Activated T-helper 1 cell treated with anti-CD3 and anti-CD28 coated beads, Interleukin-2, amount 50 U/mL, for 16 hours (primary cell): ENCODE measurements at regions not wholly inside any gene's neighbourhood (a gene's known extent, or its start where the extent isn't known, plus 50 kb on each side); places are given as distances from the start of the nearest gene placed in this dataset.

Experiments
- DNase-seq, 2 donors: peaks; one replicate each; pipeline ENCODE4 v3.0.0-alpha.2; 2020; ENCODE audit warnings: low read depth in 1 of 2, low spot score in 1 of 2

DNA sequence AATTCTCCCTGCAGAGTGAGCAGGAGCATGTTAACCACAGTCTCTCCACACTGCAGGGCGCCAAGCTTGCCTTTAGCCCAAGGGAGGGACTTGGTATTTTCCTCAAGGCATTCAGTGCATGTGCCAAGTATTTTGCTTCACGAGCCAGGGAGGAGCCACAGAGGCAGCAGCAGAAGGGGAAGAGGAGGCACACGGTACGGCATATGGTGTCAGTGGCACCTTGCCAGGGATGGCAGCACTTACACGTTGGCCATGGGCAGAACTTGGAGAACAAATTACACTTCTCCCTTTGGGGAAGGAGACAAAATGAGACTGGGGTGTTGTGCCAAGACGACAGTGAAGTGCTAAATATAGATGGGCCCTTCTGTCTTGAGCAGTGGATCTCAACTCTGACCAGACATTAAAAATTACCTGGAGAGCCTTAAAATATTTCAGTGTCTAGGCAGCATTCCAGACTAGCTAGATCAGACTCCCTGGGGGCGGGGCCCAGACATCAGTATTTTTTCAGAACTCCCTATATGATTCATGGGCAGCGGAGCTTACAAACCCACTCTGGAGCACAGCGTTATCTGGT lies 155.8 kb downstream of the DRD1 start:
- DNase-seq: no peak

DNA sequence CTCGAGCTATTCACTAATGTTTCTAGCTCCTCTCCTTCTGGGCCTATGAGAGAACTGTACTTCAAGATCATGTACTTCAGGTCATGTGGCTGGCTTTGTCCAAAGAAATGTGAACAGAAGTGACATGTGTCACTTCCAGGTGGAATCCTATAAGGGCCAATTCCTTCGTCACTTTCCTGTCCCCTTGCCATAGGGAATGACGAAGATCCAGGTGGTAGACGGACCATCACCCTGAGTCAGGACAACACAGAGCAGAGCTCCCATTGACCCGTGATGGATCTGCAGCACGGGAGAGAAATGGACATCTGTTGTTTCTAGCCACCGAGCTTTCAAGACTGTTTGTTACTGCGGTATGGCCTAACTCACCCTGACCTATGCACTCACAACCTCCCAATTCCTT lies 157.0 kb downstream of the DRD1 start:
- no peak for DNase-seq

DNA sequence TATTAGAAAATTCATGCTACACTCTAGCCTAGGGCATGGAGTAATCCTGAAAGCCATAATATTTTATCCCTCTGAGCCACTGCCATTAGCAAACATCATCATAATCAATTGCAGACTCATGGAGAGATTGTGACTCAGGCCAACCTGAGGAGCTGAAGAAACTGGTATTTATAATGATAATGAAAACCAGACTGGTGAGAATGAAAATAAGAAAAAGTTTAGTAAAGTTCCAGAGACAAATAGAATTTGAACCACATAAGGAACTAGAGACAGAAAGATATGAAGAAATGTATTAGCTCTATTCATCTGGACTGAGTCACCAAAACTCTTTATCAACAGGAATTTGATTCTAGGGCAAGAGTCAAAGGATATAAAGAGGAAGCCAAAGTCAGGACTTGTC lies 158.7 kb downstream of the DRD1 start:
- DNase-seq: no peak

DNA sequence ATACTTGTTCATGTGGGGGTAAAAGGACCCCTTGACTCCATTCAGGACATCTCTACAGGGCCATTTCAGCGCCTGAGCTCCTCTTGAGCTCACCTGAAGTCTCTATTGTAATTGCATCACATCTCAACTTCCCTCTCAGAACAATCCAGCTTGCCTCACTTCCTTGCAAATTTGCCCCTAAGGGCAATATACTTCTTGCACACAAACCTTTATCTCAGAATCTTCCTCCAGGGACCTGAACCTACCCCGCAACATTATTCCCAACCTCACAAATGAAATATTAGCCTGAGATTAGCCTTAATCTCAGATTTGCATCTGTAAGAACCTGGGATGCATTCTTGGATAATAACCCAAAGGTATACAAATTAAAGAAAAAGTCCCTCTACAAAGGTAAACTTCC lies 159.2 kb downstream of the DRD1 start:
- DNase-seq: no peak

DNA sequence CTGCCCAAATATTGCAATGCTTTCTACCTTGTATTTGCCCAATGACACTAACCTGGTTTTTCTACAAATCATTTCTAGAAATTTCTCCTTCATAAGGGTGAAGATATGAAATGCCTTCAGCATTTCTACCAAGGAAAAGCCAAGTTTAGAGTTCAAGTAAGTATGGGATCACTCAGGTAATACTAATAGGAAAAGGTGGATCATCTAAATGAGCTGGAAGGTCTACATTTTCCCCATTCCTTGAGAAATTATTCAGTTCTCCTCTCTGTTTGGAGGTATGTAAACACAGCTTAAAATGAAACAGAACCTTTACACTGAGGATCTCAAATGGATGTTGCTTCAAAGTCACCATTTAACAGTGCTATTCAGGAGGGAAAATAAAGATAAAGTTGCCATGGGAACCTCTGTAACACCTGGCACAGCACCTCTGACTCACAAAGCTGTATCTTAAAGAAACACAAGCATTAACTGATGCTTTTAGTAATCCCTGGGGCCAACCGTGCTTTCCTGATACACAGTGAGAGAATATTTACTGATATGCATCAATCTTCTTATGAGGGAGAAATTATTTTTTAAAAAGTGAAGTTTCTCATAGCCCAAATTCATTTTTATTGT lies 161.3 kb downstream of the DRD1 start:
- no peak for DNase-seq

DNA sequence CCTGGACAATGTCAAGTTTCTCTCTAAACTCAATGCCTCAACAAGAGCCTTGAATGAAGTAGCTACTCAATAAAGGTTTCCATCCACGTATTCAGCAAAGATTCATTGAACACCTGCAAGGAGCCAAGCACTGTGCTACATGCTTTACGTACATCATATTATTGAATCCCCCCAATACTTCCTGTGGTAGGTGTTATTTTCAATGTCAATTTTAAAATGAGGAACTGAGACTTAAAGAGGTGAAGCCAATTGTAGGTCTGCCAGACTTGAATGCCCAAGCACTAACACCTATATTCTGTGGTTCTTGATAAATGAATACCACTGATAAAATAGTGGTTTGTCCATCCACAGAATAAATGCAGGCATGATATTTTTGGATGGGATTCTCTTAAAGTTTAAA lies 162.3 kb downstream of the DRD1 start:
- no peak for DNase-seq

DNA sequence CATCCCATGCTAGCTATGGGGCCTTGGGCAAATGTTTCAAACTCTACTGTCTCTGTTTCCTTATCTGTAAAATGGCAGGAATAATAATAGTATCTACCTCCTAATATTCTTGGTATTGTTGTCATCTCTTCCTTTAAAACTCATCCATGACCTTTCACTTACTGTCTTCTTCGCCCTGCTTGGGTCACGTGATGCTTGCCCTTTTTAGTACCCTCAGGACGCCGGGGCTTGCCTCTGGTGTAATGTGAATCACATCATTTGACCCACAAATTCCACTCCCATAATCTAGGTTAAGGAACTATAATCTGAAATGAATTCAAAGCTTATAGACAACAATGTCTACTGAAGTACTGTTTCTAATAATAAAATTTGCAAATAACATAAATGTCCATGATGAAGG lies 162.7 kb downstream of the DRD1 start:
- no peak for DNase-seq

DNA sequence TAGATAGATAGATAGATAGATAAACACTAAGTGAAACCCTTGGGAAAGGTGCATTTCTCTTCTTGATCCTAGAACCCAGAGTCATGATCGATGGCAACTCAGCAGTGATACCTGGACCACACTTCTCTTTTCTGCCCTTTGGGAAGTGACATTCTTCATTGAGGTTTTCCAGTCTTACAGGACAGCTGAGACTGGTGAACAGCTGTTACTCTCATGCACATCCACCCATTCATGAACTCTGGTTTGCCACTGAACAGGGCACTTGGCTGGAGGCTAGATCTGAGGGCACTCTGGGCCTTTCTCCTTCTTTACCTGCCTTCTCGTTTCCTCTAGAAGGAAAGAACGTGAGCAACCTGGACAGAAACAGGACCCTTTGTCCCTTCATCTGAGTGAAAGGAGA lies 164.5 kb downstream of the DRD1 start:
- DNase-seq: no peak

DNA sequence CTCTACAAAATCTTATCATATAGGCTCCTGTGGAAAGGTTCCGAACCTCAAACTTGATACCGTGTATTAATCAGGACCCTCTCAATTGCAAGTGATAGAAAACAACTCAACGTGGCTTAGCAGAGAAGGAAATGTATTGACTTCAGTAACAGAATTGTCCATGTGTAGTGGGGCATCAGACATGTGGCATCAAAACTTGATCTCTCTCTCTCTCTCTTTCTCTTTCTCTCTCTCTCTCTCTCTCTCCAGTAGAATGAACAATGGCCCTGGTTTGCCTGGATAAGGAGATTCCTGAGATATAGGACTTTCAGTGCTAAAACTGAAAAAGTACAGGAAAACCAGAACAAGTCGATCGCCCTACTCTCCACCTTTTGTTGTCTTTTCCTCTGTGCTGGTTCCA lies 168.2 kb downstream of the DRD1 start:
- DNase-seq: no peak

DNA sequence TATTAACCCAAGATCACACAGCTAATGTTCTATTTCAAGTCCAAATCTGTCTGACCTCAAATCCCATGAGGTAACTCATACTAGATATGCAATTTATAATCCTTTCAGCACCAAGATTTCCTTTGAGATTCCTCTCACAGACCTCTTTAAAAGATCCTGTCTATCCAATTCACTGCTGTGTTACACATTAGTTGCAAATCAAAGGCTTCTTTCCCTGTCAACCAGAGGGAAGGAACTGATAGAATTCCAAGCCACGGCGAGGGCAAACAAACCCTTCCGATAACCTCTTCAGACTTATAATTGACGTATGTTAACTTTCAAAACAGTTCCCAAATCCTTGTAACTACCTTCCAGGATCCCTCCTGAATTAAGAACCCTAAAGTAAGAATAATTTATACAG lies 168.9 kb downstream of the DRD1 start:
- DNase-seq: no peak

DNA sequence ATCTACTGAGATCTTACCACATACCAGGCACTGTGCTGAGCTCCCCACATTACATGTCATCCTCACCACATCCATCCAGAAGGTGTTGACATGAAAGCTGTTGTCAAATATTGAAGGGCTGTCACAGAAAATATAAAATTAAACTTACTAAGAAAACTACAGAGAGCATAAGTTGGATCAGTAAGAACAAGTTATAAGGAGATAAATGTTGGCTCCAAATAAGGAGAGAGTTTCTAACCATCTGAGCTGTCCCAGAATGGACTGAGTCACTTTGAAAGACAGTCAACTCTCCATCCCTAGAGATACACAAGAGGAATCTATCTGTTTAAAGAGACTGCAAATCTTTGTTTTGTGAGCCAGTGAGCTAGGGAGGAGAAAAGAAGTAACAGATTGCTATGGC lies 169.8 kb downstream of the DRD1 start:
- no peak for DNase-seq

DNA sequence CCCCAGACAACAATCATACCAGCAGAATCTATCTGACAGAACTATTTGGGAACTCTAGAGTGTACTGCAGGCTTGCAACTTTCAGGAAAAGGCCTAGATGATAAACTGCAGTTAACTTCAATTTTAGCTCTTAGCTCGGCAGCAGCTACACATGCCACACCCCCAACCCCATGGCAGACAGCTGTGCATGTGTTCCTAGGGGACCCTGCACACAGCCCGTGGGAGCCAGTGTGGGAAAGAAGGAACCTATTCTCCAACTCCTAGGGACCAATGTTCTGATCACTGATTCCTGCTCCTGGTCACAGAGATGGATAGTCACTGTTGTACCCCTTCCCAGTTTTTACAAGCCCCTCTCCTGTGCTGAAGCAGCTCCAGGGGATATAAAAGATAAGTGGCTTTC lies 179.6 kb downstream of the DRD1 start:
- DNase-seq: no peak

DNA sequence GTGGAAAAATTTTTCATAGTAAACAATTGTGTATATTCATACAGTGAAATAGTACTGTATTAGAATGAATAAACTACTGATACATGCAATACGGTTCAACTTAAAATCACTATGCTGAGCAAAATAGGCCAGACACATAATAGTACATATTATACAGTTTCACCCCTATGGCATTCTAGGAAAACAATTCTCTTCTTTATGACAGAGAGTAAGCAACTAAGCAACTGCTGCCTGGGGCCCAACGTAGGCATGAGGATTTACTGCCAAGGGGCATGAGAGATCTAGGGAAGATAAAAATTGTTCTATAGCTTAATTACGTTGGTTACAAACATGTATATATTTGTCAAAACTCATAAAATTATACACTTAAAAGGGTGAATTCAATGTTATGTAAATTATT lies 180.2 kb downstream of the DRD1 start:
- DNase-seq: no peak

DNA sequence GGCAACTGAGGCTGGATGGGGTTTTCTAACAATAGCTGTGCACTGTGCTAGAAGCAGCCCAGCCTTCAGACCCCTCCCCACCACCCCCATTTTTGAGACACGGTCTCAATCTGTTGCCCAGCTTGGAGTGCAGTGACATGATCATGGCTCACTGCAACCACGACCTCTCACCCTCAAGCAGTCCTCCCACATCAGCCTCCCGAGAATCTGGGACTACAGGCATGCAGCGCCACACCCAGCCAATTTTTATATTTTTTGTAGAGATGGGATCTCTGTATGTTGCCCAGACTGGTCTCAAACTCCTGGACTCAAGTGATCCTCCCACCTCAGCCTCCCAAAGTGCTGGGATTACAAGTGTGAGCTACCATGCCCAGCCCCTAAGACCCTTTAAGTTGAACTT lies 182.5 kb downstream of the DRD1 start:
- no peak for DNase-seq

DNA sequence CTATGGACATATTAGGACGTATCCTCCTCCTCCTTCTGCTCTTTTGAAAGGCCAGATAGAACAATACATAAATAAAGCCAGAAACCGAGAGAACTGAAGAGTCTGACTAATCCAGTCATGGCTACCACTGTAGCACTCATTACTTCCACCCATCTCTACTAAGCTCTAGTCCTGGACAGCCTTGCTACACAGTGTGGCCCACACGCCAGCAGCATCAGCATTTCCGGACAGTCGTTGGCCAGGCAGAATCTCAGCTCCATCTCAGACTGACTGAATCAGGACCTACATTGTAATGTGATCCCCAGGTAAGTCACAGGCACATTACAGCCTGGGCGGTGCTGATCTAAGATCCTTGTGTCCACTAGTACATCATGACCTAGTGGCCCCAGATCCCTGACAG lies 182.9 kb downstream of the DRD1 start:
- DNase-seq: no peak

DNA sequence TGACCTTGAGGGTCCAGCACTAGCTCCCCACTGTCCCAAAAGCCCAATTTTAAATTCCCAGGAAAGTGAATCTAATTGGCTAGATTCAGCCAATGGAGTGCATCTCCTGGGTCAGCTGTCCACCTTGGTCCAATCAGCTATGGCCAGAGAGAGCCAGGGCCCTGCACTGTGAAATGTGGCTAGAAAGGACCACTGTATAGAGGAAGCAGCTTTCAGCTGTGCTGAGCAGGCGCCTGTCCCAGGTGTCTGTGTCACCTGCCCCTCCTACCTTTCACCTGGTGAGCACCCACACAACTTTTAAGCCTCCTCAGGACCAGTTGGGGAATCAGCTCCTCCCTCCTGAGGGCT lies 186.2 kb downstream of the DRD1 start:
- DNase-seq: no peak

DNA sequence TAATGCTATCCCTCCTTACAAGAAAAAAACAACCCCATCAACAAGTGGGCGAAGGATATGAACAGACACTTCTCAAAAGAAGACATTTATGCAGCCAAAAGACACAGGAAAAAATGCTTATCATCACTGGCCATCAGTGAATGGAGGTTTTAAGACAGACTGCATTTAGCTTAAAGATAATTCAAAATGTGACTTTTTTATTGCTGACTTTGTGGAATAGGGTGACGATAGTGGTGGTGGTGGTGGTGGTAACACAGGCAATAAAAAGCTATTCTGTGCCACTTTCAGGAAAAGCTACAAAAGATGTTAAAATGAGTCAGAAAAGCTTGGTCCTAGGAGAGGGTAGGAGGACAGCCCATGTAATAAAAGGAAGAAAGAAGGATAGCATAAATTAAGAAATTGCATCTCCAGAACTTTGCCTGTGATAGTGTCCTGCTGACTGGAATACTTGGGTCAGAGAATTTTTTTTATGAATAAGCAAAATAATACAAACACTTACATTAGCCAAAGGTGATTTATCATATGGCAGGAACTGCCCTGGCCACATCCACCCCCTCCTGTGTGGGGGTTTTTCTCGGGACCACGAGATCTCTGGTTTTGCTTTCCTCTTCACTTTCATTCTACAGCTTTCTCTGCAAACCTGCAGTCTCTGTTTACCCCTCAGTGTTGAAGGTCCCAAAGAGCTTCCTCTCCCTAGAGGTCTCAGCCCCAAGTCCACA lies 186.7 kb downstream of the DRD1 start:
- no peak for DNase-seq

DNA sequence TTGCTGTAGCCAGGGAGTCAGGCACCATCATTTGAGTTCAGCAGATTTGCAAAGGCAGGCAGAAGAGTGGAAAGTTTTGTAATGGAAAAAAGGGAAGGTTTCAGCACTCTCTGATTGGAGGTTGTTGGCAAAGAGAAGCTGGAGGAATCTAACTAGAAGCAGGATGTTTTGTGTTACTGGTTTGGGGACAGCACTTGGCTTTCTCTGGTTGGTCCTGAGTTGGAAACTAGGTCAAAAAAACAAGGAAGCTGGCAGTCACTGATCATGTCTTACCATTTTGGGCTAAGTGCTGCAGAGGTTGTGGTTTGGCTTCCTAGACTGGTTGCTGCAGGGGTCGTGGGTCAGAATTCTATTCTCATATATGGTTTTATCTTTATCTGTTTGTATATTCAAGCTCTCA lies 189.8 kb downstream of the DRD1 start:
- DNase-seq: no peak

DNA sequence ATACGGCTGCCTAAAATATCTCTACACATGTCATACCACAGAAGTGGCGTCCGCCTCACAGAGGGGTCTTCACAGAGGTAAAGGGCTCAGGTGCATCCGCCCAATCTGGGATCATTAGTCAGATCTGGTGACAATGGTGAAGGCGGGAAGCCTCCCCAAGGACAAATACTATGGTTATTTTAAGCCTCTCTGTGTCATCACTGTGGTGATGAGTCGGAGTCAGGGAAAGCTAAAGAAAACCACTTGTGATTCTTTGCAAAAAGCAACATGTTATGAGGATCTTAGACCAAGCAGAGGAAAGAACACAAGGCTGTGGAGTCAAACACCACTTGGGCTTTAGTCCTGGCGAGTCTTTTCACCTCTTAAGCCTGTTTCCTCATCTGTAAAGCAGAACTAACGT lies 190.4 kb downstream of the DRD1 start:
- DNase-seq: no peak

DNA sequence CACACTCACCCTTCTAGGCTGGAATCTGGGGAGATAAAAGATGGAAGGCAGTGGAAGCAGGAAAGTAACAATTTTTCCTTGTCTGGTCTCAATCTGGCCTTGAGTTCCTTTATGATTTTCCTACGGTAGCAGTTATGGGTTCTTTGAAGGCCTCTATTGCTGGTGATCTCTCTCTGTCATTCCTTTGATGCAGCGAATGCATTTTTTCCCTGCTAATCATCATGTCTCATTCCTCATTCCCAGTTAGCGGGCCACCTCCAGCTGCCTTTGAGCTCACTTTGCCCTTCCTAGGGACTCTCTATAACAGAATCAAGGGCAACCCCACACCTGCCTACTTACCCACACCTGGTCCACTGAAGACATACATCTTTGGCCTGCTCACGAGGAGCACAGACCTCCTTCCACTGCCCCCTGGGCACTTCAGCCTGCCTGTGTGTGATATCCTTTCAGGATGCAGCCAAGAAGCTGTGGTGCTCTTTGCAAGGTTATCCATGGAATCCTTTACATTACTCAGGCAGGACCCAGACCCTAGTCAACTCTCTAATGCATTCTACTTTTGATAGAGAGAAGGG lies 191.7 kb downstream of the DRD1 start:
- no peak for DNase-seq

DNA sequence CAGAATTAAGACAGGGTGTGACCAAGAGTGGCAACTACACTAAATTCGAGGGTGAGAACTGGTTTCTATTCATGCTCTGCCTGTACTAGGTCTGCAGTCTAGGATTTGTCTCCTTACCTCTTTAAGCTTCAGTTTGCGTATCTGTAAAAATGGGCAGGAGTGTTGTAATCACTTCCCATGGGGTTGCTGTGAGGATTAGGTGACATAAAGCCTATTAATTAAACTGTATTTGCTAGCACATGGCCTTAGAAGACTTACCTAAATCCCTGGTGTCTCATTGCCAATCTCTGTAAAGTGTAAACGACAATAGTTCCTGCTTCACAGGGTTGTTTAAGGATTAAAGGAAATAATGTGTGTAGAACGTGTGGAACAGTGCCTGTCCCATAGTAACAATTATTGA lies 193.6 kb downstream of the DRD1 start:
- DNase-seq: no peak

DNA sequence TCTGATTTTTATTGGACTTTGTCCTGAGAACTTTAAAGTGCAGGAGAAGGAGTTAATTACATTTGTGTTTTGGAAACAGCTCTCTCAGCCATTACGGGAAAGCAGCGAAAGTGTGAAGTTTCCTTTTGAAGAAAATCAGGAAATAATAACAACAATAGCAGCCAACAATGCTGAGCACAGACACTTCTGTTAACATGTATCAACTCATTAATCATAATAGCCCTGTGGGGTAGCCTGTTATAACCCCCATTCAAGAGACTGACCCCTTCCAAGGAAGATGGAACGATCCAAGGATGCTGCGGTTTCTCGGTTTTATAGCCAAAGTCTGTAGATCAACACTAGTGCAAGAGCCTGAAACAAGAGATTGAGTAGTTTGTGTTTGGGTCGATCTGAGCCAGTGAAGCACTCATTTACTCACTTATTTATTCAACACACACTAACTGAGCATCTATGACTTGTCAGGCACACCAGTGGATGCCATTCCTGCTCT lies 195.5 kb downstream of the DRD1 start:
- DNase-seq: no peak
